Lung (tissue), 11 donors: ENCODE measurements at regions not wholly inside any gene's neighbourhood (a gene's known extent, or its start where the extent isn't known, plus 50 kb on each side); places are given as distances from the start of the nearest gene placed in this dataset.

ENCODE experiments used
- ATAC-seq: fragments of 200-7000 bp; cut with Tn5 transposase; one replicate; pipeline ENCODE4 v1.9.1; 2020; ENCODE audit warnings: moderate number of reproducible peaks; ENCODE audit not compliant: insufficient read depth, low FRiP score
- DNase-seq, 3 donors: peaks; one replicate each; pipeline ENCODE4 v3.0.0-alpha.2; 2013 to 2017
- H3K27ac ChIP-seq, 2 donors: one replicate each; pipeline ENCODE4 v1.5.1; 2013; ENCODE audit warnings: mild to moderate bottlenecking in 2 of 2, moderate library complexity in 2 of 2, control low read depth in 1 of 2, inconsistent platforms in 1 of 2, low read depth in 1 of 2, low read length in 1 of 2
- H3K27me3 ChIP-seq, 3 donors: one replicate each; pipeline ENCODE4 v1.5.1; 2013; ENCODE audit warnings: low read length in 2 of 3; ENCODE audit not compliant: control insufficient read depth in 3 of 3, insufficient read depth in 3 of 3
- H3K36me3 ChIP-seq, 4 donors: one replicate each; pipeline ENCODE4 v1.5.1; 2013; ENCODE audit warnings: low read length in 4 of 4, mild to moderate bottlenecking in 1 of 4, moderate library complexity in 1 of 4; ENCODE audit not compliant: control insufficient read depth in 4 of 4, insufficient read depth in 4 of 4
- H3K4me1 ChIP-seq, 5 donors: one replicate each; pipeline ENCODE4 v1.5.1; 2013; ENCODE audit warnings: low read length in 5 of 5, mild to moderate bottlenecking in 2 of 5, moderate library complexity in 1 of 5; ENCODE audit not compliant: control insufficient read depth in 5 of 5, insufficient read depth in 5 of 5
- H3K4me3 ChIP-seq: one replicate; pipeline ENCODE4 v1.5.1; 2013; ENCODE audit warnings: mild to moderate bottlenecking, control low read depth, moderate library complexity
- H3K9ac ChIP-seq, 2 donors: one replicate each; pipeline ENCODE4 v1.5.1; 2013; ENCODE audit warnings: low read length in 2 of 2, control low read depth in 1 of 2; ENCODE audit not compliant: insufficient read depth in 1 of 2
- H3K9me3 ChIP-seq, 4 donors: one replicate each; pipeline ENCODE4 v1.5.1; 2013; ENCODE audit warnings: low read length in 3 of 4, mild to moderate bottlenecking in 1 of 4, moderate library complexity in 1 of 4; ENCODE audit not compliant: control insufficient read depth in 4 of 4, insufficient read depth in 3 of 4
- WGBS, 2 donors: extraction: QIAGEN DNeasy Blood & Tissue Kit; methylation state at CpG; one replicate each; pipeline ENCODE4 v1.1.7; 2013; 5-methylcytosine and 5-hydroxymethylcytosine counted together
- TF ChIP-seq, protein P1 (sequence below): IDR thresholded peaks from 2 replicates; pipeline ENCODE4 v1.5.1; 2012; ENCODE audit warnings: mild to moderate bottlenecking; ENCODE audit errors: control extremely low read depth, extremely low read depth
- donor health status: control.
- donor health status: control.
- donor health status: Bipolar disorder and iron deficiency.
- donor health status: healthy.
- donor health status: DM: yes; HTN: yes; CAD: no.

DNA sequence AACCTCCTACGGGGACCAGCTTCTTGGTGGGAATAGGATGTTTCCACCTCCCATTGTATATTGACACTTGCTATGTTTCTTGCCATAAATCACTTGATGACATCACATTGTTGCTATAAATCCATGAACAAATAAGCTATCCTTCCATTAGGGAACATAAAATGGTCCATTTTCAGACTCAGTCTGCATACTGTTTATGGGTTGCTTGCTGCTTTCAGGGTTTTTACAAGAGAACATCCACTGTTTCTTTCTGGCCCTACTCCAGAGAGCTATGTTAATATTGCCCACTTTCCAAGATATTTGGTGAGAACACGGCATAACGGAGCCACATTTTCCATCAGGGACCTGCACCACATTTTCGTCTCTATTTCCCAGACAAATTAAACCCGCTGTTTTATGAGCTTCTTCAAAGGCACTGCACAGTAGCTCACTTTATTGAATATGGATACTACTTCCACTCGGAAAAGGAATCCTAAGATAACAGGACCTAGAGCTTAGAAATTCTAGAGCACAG lies 800.2 kb downstream of the KCNJ2 start:
- no peak for ATAC-seq
- Histone ChIP-seq H3K4me3 (no peak overlapping the region), H3K27me3 (no peaks in the 10 kb centered on the region), H3K27ac (no peak overlapping the region), H3K36me3 (no peaks in the 10 kb centered on the region), H3K9me3 (peaks cover 0 to 2% (median under 1%) of the 10 kb centered on the region in 4 donors), H3K9ac (no peak overlapping the region), H3K4me1 (no peaks in the 10 kb centered on the region)
- no peak for DNase-seq
- TF ChIP-seq, protein P1, sequence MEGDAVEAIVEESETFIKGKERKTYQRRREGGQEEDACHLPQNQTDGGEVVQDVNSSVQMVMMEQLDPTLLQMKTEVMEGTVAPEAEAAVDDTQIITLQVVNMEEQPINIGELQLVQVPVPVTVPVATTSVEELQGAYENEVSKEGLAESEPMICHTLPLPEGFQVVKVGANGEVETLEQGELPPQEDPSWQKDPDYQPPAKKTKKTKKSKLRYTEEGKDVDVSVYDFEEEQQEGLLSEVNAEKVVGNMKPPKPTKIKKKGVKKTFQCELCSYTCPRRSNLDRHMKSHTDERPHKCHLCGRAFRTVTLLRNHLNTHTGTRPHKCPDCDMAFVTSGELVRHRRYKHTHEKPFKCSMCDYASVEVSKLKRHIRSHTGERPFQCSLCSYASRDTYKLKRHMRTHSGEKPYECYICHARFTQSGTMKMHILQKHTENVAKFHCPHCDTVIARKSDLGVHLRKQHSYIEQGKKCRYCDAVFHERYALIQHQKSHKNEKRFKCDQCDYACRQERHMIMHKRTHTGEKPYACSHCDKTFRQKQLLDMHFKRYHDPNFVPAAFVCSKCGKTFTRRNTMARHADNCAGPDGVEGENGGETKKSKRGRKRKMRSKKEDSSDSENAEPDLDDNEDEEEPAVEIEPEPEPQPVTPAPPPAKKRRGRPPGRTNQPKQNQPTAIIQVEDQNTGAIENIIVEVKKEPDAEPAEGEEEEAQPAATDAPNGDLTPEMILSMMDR, result no peak
- WGBS, 2 donors, result 88 to 93% methylated on average over 6 of the region's 6 CpGs

DNA sequence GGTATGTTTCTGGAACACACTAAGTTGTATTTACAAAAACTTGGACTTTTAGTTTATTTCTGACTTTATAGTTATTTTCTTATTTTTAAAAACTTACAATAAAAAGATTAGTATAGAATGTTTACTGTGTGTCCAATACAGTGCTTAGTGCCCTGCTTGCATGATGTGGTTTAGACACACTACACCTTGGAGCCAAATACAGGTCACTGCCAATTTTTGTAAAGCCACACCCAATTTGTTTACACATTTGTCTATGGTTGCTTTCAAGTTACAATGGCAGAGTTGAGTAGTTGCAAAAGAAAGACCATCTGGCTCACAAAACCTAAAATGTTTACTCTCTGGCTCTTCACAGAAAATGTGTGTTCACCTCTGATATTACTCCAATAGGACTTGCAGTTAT lies 807.1 kb downstream of the KCNJ2 start:
- ATAC-seq (no peak), DNase-seq (no peak)
- Histone ChIP-seq H3K27me3 (no peaks in the 10 kb centered on the region), H3K4me1 (no peaks in the 10 kb centered on the region), H3K9me3 (peaks cover 0 to 4% (median 0%) of the 10 kb centered on the region in 4 donors), H3K36me3 (no peaks in the 10 kb centered on the region), H3K4me3 (no peak overlapping the region), H3K9ac (no peak overlapping the region), H3K27ac (no peak overlapping the region)
- TF ChIP-seq, protein P1, result no peak

DNA sequence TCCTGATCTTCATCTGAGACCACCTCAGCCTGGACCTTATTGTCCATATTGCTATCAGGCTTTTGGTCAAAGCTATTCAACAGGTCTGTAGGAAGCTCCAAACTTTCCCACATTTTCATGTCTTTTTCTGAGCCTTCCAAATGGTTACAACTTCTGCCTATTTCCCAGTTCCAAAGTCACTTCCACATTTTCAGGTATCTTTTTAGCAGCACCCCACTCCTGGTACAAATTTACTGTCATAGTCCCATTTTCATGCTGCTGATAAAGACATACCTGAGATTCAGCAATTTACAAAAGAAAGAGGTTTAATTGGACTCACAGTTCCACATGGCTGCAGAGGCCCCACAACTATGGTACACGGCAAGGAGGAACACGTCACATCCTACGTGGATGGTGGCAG lies 815.5 kb downstream of the KCNJ2 start:
- Histone ChIP-seq H3K4me1 (no peaks in the 10 kb centered on the region), H3K4me3 (no peak overlapping the region), H3K27ac (no peak overlapping the region), H3K9me3 (peaks cover 0 to 6% (median 4%) of the 10 kb centered on the region in 4 donors), H3K9ac (no peak overlapping the region), H3K36me3 (no peaks in the 10 kb centered on the region), H3K27me3 (no peaks in the 10 kb centered on the region)
- WGBS, 2 donors, result 83 to 96% methylated on average over 3 of the region's 3 CpGs
- DNase-seq, result no peak
- TF ChIP-seq, protein P1, result no peak
- no peak for ATAC-seq

DNA sequence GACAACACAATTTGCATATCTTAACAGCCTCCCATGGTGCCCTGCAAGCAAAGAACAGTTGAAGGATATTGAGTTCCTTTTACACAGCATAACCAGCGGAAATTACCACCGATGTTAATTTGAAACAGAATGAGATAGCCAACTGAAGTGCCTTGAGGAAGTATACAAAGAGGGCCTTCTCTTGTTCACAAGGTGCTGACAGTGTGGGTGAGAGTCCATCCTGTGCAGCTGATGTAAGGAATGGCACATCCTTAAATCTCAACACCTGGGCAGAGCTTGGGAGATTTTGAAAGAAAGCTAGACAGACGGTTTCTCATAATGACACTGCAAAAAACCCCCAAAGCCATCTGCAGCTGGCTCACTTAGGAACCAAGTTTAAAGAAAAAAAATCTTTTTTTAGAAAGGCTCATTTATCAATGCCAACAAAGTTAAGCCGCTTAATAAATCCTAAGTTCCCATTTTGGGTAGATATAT lies 818.6 kb downstream of the KCNJ2 start:
- H3K4me1 ChIP-seq, result no peaks in the 10 kb centered on the region

More for the DNA sequence above, 818.6 kb downstream of the KCNJ2 start:
- Histone ChIP-seq H3K9me3 (peaks cover 0 to 6% (median 4%) of the 10 kb centered on the region in 4 donors), H3K4me3 (no peak overlapping the region), H3K9ac (no peak overlapping the region), H3K36me3 (no peaks in the 10 kb centered on the region), H3K27me3 (no peaks in the 10 kb centered on the region), H3K27ac (no peak overlapping the region)
- TF ChIP-seq, protein P1, result no peak
- 24 to 48% methylated on average over 4 of the region's 4 CpGs for WGBS, 2 donors
- ATAC-seq (no peak), DNase-seq (no peak)
